Neural progenitor cell (in vitro differentiated cells): ENCODE measurements at regions not wholly inside any gene's neighbourhood (a gene's known extent, or its start where the extent isn't known, plus 50 kb on each side); places are given as distances from the start of the nearest gene placed in this dataset.
A peak's percentile ranks its signal among the peaks of the same experiment; 100 is the strongest.

ENCODE experiments used
- DNase-seq: peaks from one replicate; pipeline ENCODE4 v3.0.0-alpha.2; 2016; ENCODE audit warnings: low spot score
- H2AFZ ChIP-seq: fragments of 200-600 bp; sonication (generic); replicated peaks from 2 replicates; pipeline ENCODE4 v1.6.1; 2016; ENCODE audit warnings: antibody characterized with exemption
- H3F3A ChIP-seq: fragments of 200-600 bp; sonication (generic); 2 replicates; pipeline ENCODE4 v1.6.1; 2016; ENCODE audit warnings: antibody characterized with exemption, low read depth
- H3K27ac ChIP-seq: fragments of 200-600 bp; sonication (generic); 2 replicates; pipeline ENCODE4 v1.5.1; 2016; ENCODE audit warnings: mild to moderate bottlenecking
- H3K27me3 ChIP-seq: fragments of 200-600 bp; sonication (generic); 2 replicates; pipeline ENCODE4 v1.6.1; 2016; ENCODE audit warnings: mild to moderate bottlenecking, moderate library complexity
- H3K36me3 ChIP-seq: fragments of 200-600 bp; sonication (generic); 2 replicates; pipeline ENCODE4 v1.5.1; 2016
- H3K4me1 ChIP-seq: fragments of 200-600 bp; sonication (generic); 2 replicates; pipeline ENCODE4 v1.6.1; 2016; ENCODE audit warnings: mixed run types
- H3K4me2 ChIP-seq: fragments of 200-600 bp; sonication (generic); 2 replicates; pipeline ENCODE4 v1.6.1; 2016
- H3K4me3 ChIP-seq: fragments of 200-600 bp; sonication (generic); 2 replicates; pipeline ENCODE4 v1.5.1; 2016
- H3K79me2 ChIP-seq: fragments of 200-600 bp; sonication (generic); 2 replicates; pipeline ENCODE4 v1.6.1; 2016; ENCODE audit warnings: low read depth
- H3K9ac ChIP-seq: fragments of 200-600 bp; sonication (generic); 2 replicates; pipeline ENCODE4 v1.6.1; 2016
- H3K9me3 ChIP-seq: fragments of 200-600 bp; sonication (generic); 2 replicates; pipeline ENCODE4 v1.5.1; 2016; ENCODE audit warnings: low read depth
- H4K20me1 ChIP-seq: fragments of 200-600 bp; sonication (generic); 2 replicates; pipeline ENCODE4 v1.6.1; 2016; ENCODE audit warnings: low read depth
- H3K27ac Mint-ChIP-seq: 3 replicates; pipeline ENCODE4 v1.8.0; 2021; ENCODE audit warnings: mixed read lengths
- H3K27me3 Mint-ChIP-seq: 2 replicates; pipeline ENCODE4 v1.8.0; 2022; ENCODE audit warnings: low read depth, mild to moderate bottlenecking, inconsistent platforms, moderate library complexity, mixed read lengths; ENCODE audit not compliant: insufficient read depth
- H3K36me3 Mint-ChIP-seq: 3 replicates; pipeline ENCODE4 v1.8.0; 2021; ENCODE audit warnings: mixed read lengths
- H3K4me1 Mint-ChIP-seq: 3 replicates; pipeline ENCODE4 v1.8.0; 2021; ENCODE audit warnings: mixed read lengths
- H3K4me3 Mint-ChIP-seq: 3 replicates; pipeline ENCODE4 v1.8.0; 2021; ENCODE audit warnings: mild to moderate bottlenecking, moderate library complexity, mixed read lengths
- H3K9me3 Mint-ChIP-seq: 3 replicates; pipeline ENCODE4 v1.8.0; 2020; ENCODE audit warnings: mixed read lengths
- CTCF ChIP-seq: fragments of 200-600 bp; sonication (generic); IDR thresholded peaks from 2 replicates; pipeline ENCODE4 v1.5.1; 2017; ENCODE audit warnings: antibody characterized with exemption, mild to moderate bottlenecking
- EZH2 ChIP-seq: fragments of 200-600 bp; sonication (generic); IDR thresholded peaks from 2 replicates; pipeline ENCODE4 v1.6.1; 2017; ENCODE audit warnings: antibody characterized with exemption, mild to moderate bottlenecking, moderate library complexity
- EZH2phosphoT487 ChIP-seq: fragments of 200-600 bp; sonication (generic); IDR thresholded peaks from 2 replicates; pipeline ENCODE4 v1.6.1; 2017; ENCODE audit warnings: antibody characterized with exemption

- Histone ChIP-seq H3K36me3 (no peaks in the 10 kb centered on the region), H3K9me3 (no peaks in the 10 kb centered on the region), H2AFZ (no peak overlapping the region), H3K27ac (no peak overlapping the region), H3K4me2 (no peak overlapping the region), H3K27me3 (no peaks in the 10 kb centered on the region), H3F3A (no peaks in the 10 kb centered on the region), H3K4me3 (no peak overlapping the region), H3K79me2 (no peaks in the 10 kb centered on the region), H3K4me1 (peaks cover 5% of the 10 kb centered on the region), H4K20me1 (no peaks in the 10 kb centered on the region), H3K9ac (no peak overlapping the region)
- H3K4me1 Mint-ChIP-seq, result peaks cover 42% of the 10 kb centered on the region
- peak overlapping the region; percentile 64 for H3K27ac Mint-ChIP-seq
- H3K4me3 Mint-ChIP-seq, result no peak overlapping the region
- H3K9me3 Mint-ChIP-seq, result peaks cover 10% of the 10 kb centered on the region
- H3K36me3 Mint-ChIP-seq, result peaks cover 4% of the 10 kb centered on the region
- no peak for DNase-seq
- H3K27me3 Mint-ChIP-seq, result peaks cover 2% of the 10 kb centered on the region
- TF ChIP-seq EZH2, result no peak
- TF ChIP-seq CTCF, result no peak
- no peak for TF ChIP-seq EZH2phosphoT487
These were observed 428.4 kb downstream of the EFNB2 start for GRCh38 chr13:106107061-106107460.

- no peak overlapping the region for H3K4me2 ChIP-seq
These were observed 430.3 kb downstream of the EFNB2 start for GRCh38 chr13:106105153-106105552.

DNA sequence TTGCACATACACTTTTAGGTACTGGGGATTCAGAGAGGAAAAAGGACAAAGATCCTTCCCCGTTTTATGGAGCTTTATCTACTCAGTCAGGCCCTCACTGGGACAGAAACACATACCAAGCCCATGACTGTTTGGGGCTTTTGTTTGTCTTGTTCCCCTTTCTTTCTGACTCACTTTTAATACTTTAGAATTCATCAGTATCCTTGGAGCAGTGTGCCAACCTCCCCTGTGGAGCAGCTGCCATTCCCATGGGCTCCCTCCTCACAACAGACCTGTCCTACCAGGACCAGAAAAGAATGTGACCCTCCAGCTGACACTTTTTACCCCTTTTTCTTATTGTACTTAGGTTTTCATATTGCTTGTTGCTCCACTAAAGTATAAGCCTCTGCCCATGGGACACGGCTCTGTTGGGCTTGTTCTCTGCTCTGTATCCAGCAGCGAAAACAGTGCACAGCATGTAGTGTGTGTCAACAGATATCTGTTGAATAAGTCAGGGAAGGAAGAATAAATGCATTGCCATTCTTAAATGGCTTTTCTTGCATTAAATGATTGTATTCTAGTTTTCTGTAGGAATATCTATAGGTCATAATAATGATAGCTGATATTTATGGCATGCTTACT, 431.1 kb downstream of the EFNB2 start:
- H3K9me3 Mint-ChIP-seq, result peaks cover 10% of the 10 kb centered on the region
- H3K27me3 ChIP-seq, result no peaks in the 10 kb centered on the region
- no peak overlapping the region for H3K9ac ChIP-seq
- peak overlapping the region; percentile 13 for H3K4me3 Mint-ChIP-seq
- H3K4me1 Mint-ChIP-seq, result peaks cover 69% of the 10 kb centered on the region
- no peak overlapping the region for H3K4me3 ChIP-seq
- peak; percentile 20 for DNase-seq
- peaks cover 4% of the 10 kb centered on the region for H3K27me3 Mint-ChIP-seq
- H2AFZ ChIP-seq, result no peak overlapping the region
- H3K27ac Mint-ChIP-seq, result peak overlapping the region; percentile 36
- no peak overlapping the region for H3K27ac ChIP-seq
- H3K4me2 ChIP-seq, result no peak overlapping the region
- peaks cover 28% of the 10 kb centered on the region for H3K4me1 ChIP-seq
- H3F3A ChIP-seq, result peaks cover 19% of the 10 kb centered on the region
- no peaks in the 10 kb centered on the region for H3K36me3 ChIP-seq
- no peaks in the 10 kb centered on the region for H3K79me2 ChIP-seq
- H3K36me3 Mint-ChIP-seq, result peaks cover 4% of the 10 kb centered on the region
- H3K9me3 ChIP-seq, result no peaks in the 10 kb centered on the region
- no peak for TF ChIP-seq EZH2phosphoT487
- TF ChIP-seq CTCF, result no peak
- TF ChIP-seq EZH2, result no peak
- no peaks in the 10 kb centered on the region for H4K20me1 ChIP-seq

More at GRCh38 chr13:106105153-106105552, 430.3 kb downstream of the EFNB2 start:
- H3K9ac ChIP-seq, result no peak overlapping the region
- Mint-ChIP-seq H3K4me1 (peaks cover 61% of the 10 kb centered on the region), H3K27me3 (peaks cover 2% of the 10 kb centered on the region), H3K9me3 (peaks cover 10% of the 10 kb centered on the region), H3K27ac (no peak overlapping the region), H3K4me3 (no peak overlapping the region), H3K36me3 (peaks cover 4% of the 10 kb centered on the region)
- no peak overlapping the region for H3K4me3 ChIP-seq
- H3K36me3 ChIP-seq, result no peaks in the 10 kb centered on the region
- TF ChIP-seq CTCF, result no peak
- no peak for TF ChIP-seq EZH2
- TF ChIP-seq EZH2phosphoT487, result no peak
- H3K79me2 ChIP-seq, result no peaks in the 10 kb centered on the region
- no peak for DNase-seq
- H3K27me3 ChIP-seq, result no peaks in the 10 kb centered on the region
- H2AFZ ChIP-seq, result no peak overlapping the region
- peaks cover 20% of the 10 kb centered on the region for H3K4me1 ChIP-seq
- no peaks in the 10 kb centered on the region for H4K20me1 ChIP-seq
- H3F3A ChIP-seq, result peaks cover 12% of the 10 kb centered on the region
- no peak overlapping the region for H3K27ac ChIP-seq
- no peaks in the 10 kb centered on the region for H3K9me3 ChIP-seq
